Heart right ventricle (tissue), 16 donors: ENCODE measurements at regions not wholly inside any gene's neighbourhood (a gene's known extent, or its start where the extent isn't known, plus 50 kb on each side); places are given as distances from the start of the nearest gene placed in this dataset.
A peak's percentile ranks its signal among the peaks of the same experiment; 100 is the strongest.
"Not testable (repeated sequence)": the region's sequence is repeated elsewhere in the genome, so short reads cannot be mapped to it uniquely, and the experiment has no call there.

Experiments
- ATAC-seq, 8 donors: fragments of 200-7000 bp; cut with Tn5 transposase; one replicate each; pipeline ENCODE4 v1.9.1; 2020; ENCODE audit warnings: mild to moderate bottlenecking in 8 of 8, moderate library complexity in 8 of 8, moderate number of reproducible peaks in 1 of 8
- DNase-seq, 2 donors: peaks; one replicate each; pipeline ENCODE4 v3.0.0-alpha.2; 2020
- H3K27ac ChIP-seq, 10 donors: fragments of 200-600 bp; sonication (generic) in 2 of 10; one replicate each; pipeline versions ENCODE4 v1.5.0 to v1.8.0; 2020 to 2022; ENCODE audit warnings: mild to moderate bottlenecking in 3 of 10
- H3K27me3 ChIP-seq, 7 donors: fragments of 200-600 bp; one replicate each; pipeline ENCODE4 v1.8.0; 2021 to 2022; ENCODE audit warnings: mild to moderate bottlenecking in 2 of 7
- H3K36me3 ChIP-seq, 9 donors: fragments of 200-600 bp; sonication (generic) in 1 of 9; one replicate each; pipeline versions ENCODE4 v1.5.0 to v1.8.0; 2020 to 2022; ENCODE audit warnings: mild to moderate bottlenecking in 2 of 9
- H3K4me1 ChIP-seq, 9 donors: fragments of 200-600 bp; sonication (generic) in 1 of 9; one replicate each; pipeline versions ENCODE4 v1.5.0 to v1.8.0; 2020 to 2022; ENCODE audit warnings: mild to moderate bottlenecking in 4 of 9
- H3K4me3 ChIP-seq, 10 donors: fragments of 200-600 bp; sonication (generic) in 2 of 10; one replicate each; pipeline versions ENCODE4 v1.5.0 to v1.8.0; 2020 to 2022; ENCODE audit warnings: mild to moderate bottlenecking in 7 of 10, moderate library complexity in 2 of 10
- H3K9me3 ChIP-seq, 11 donors: fragments of 200-600 bp in 10 of 11; sonication (generic) in 2 of 11; one replicate each; pipeline versions ENCODE4 v1.5.0 to v1.8.0; 2013 to 2022; ENCODE audit warnings: mild to moderate bottlenecking in 2 of 11, control low read depth in 1 of 11, moderate library complexity in 1 of 11
- WGBS, 2 donors: extraction: QIAGEN DNeasy Blood & Tissue Kit; methylation state at CpG; one replicate each; pipeline ENCODE4 v1.1.7; 2013; ENCODE audit warnings: inconsistent platforms in 1 of 2; 5-methylcytosine and 5-hydroxymethylcytosine counted together
- intact Hi-C, 10 donors: fragments of 100-400 bp; cut with DNase I; formaldehyde crosslinking; loops; one replicate each; pipeline versions ENCODE4 v1.11.1 to v1.14.2; 2022
- TF ChIP-seq, protein P1 (sequence below), 9 donors: fragments of 200-600 bp; sonication (generic) in 2 of 9; IDR thresholded peaks; one replicate each; pipeline versions ENCODE4 v1.5.0 to v1.8.0; 2021 to 2022; ENCODE audit warnings: antibody characterized with exemption in 9 of 9, mild to moderate bottlenecking in 5 of 9, moderate library complexity in 1 of 9
- donor health status: Arrhythmogenic right ventricular cardiomyopathy.
- donor health status: ischemic (EF 13 %, LVEDD 7.1; RV severe dilation, severe dysfunction).
- donor health status: healthy with polysubstance abuse.
- donor health status: DM: no; HTN: yes; CAD: no.
- donor health status: DM: no; HTN: no; CAD: no.
- donor health status: ischemic (EF 25% LVEDD 6.9; RV normal size, moderate dysfunction).
- donor health status: ischemic (EF 25% LVEDD 5.7; RV mildly dilated, moderate dysfunction).
- donor health status: healthy.
- donor health status: DM: yes; HTN: yes; CAD: no.
- donor health status: Ischemic cardiomyopathy.
- donor health status: ischemic (EF 35%, LVEDD 5.7; RV mildly dilated, moderate dysfunction).
- donor health status: nonischemic (EF 11% LVEDD 7.7; RV severe dilation, severe dysfunction).
- donor health status: DM: yes; HTN: yes; CAD: no.
- donor health status: PGD.
- donor health status: ischemic (EF 29% LVEDD 5.4; RV normal size, mild dysfunction).
- donor health status: nonischemic (EF 23%, LVEDD 6.1; RV moderate dilation, normal function).

DNA sequence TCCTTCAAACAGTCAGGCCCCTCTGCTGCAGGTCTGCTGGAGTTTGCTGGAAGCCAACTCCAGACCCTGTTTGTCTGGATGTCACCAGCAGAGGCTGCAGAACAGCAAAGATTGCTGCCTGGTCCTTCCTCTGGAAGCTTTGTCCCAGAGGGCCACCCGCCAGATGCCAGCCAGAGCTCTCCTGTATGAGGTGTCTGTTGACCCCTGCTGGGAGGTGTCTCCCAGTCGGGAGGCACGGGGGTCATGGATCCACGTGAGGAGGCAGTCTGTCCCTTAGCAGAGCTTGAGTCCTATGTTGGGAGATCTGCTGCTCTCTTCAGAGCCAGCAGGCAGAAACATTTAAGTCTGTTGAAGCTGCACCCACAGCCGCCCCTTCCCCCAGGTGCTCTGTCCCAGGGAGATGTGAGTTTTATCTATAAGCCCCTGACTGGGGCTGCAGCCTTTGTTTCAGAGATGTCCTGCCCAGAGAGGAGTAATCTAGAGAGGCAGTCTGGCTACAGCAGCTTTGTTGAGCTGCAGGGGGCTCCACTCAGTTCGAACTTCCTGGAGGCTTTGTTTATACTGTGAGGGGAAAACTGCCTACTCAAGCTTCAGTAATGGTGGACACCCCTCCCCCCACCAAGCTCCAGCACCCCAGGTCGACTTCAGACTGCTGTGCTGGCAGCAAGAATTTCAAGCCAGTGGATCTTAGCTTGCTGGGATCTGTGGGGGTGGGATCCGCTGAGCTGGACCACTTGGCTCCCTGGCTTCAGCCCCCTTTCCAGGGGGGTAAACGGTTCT is 72.1 kb downstream of the OGFRL1 start:
- H3K27me3 ChIP-seq, H3K36me3 ChIP-seq, ATAC-seq, DNase-seq, intact Hi-C loops, H3K4me3 ChIP-seq, H3K27ac ChIP-seq: not testable (repeated sequence)
- Histone ChIP-seq H3K4me1 (peaks cover under 1 to 17% (median 9%) of the 10 kb centered on the region in 9 donors), H3K9me3 (peaks cover 0 to 21% (median 0%) of the 10 kb centered on the region in 11 donors)
- 88 to 90% methylated on average over 9 of the region's 9 CpGs for WGBS, 2 donors

DNA sequence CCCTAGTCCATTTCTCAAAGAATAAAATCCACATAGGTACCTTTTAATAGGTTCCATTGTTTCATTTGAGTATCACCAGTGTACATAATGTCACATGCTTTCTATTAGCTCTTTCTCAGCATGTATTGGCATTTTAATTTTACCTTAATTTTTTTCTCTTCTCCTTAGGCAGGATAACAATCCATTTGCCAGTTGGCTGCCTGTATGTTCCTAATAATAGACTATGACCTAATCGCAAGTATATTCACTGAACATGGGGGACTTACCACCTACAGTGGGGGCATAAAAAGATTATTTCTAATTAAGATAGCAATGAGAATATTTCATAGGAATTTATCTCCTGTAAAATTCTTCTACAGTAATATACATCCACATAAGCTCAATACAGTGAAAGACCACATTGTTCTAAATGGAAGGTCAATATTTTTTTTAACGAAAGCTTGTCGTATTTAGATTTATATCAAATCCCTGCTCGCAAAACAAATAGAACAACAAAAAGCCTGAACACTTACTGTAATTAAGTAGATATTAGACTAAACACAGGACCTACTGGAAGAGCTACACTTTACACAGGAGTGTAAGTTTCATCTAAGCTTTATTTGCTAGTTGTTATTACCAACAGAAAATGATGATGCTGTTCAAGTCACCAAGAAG is 76.4 kb downstream of the OGFRL1 start:
- peaks cover 0 to 7% (median 0%) of the 10 kb centered on the region in 9 donors for H3K36me3 ChIP-seq
- H3K27ac ChIP-seq: peak overlapping the region in 2 of 10 donors; percentile 12 to 28
- peak in 5 of 8 donors; percentile 25 to 81 (median 73) for ATAC-seq
- WGBS, 2 donors: 75 to 78% methylated on average over 4 of the region's 4 CpGs
- intact Hi-C loops: no loop called here
- H3K4me1 ChIP-seq: peaks cover 4 to 50% (median 40%) of the 10 kb centered on the region in 9 donors
- H3K9me3 ChIP-seq: no peaks in the 10 kb centered on the region
- TF ChIP-seq, protein P1, sequence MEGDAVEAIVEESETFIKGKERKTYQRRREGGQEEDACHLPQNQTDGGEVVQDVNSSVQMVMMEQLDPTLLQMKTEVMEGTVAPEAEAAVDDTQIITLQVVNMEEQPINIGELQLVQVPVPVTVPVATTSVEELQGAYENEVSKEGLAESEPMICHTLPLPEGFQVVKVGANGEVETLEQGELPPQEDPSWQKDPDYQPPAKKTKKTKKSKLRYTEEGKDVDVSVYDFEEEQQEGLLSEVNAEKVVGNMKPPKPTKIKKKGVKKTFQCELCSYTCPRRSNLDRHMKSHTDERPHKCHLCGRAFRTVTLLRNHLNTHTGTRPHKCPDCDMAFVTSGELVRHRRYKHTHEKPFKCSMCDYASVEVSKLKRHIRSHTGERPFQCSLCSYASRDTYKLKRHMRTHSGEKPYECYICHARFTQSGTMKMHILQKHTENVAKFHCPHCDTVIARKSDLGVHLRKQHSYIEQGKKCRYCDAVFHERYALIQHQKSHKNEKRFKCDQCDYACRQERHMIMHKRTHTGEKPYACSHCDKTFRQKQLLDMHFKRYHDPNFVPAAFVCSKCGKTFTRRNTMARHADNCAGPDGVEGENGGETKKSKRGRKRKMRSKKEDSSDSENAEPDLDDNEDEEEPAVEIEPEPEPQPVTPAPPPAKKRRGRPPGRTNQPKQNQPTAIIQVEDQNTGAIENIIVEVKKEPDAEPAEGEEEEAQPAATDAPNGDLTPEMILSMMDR (IDR thresholded peaks at IDR 0.05): no peak
- no peak for DNase-seq
- no peak overlapping the region for H3K4me3 ChIP-seq
- no peaks in the 10 kb centered on the region for H3K27me3 ChIP-seq

DNA sequence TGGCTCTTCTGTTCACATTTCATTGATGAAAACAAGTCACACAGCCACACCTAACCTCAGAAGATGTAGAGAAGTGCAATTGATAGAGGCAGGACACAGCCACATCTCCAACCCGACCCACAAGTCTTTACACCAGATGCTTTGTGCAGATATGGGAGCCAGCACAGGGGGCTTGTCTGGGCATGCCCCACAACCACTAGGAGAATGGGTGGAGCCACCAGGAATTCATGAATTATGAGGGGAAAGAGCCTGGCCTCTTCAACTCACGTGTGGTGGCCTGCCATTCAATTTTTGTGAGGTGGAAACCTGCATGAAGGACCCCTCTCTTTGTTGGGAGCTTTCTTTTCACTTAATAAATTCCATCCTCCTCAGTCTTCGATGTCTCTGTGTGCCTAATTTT is 79.1 kb downstream of the OGFRL1 start:
- H3K9me3 ChIP-seq: no peaks in the 10 kb centered on the region
- 83% methylated on average over 3 of the region's 3 CpGs for WGBS, 2 donors
- intact Hi-C loops: no loop called here
- peak overlapping the region in 1 of 10 donors; percentile 59 for H3K27ac ChIP-seq
- TF ChIP-seq, protein P1 (IDR thresholded peaks at IDR 0.05): no peak
- peaks cover 4 to 50% (median 40%) of the 10 kb centered on the region in 9 donors for H3K4me1 ChIP-seq
- peaks cover 0 to 27% (median 9%) of the 10 kb centered on the region in 9 donors for H3K36me3 ChIP-seq
- ATAC-seq (no peak), DNase-seq (no peak)
- no peak overlapping the region for H3K4me3 ChIP-seq
- no peaks in the 10 kb centered on the region for H3K27me3 ChIP-seq

DNA sequence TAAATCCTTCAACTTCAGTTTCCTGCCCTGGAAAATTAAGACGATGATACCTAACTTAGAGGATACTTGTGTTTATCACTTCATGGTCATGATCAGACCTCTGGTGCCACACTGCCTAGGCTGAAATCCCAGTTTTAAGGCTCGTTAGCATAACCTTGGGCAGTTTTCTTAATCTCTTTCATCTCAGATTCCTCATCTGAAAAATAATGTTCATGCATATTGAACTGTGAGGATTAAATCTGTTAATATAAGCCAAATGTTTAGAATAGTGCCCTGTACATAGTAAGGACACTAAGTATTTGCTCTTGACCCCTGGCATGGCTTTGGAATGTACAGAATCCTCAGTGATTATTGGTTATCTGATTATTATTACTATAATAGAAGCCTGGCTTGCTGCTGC is 79.7 kb downstream of the OGFRL1 start:
- WGBS, 2 donors: 88 to 95% methylated on average over 2 of the region's 2 CpGs
- Histone ChIP-seq H3K27ac (peak overlapping the region in 1 of 10 donors; percentile 59), H3K36me3 (peaks cover 0 to 28% (median 9%) of the 10 kb centered on the region in 9 donors), H3K4me1 (peaks cover 4 to 50% (median 40%) of the 10 kb centered on the region in 9 donors), H3K9me3 (no peaks in the 10 kb centered on the region), H3K27me3 (no peaks in the 10 kb centered on the region), H3K4me3 (no peak overlapping the region)
- DNase-seq (no peak), ATAC-seq (no peak)
- intact Hi-C loops: no loop called here
- TF ChIP-seq, protein P1 (IDR thresholded peaks at IDR 0.05): no peak
